NOMO-1 treated with dmso at 0.1 percent for 144 hours (cell line): ENCODE measurements at regions not wholly inside any gene's neighbourhood (a gene's known extent, or its start where the extent isn't known, plus 50 kb on each side); places are given as distances from the start of the nearest gene placed in this dataset.

Source experiments
- DNase-seq: peaks from one replicate; lab custom pipeline; 2025; ENCODE audit not compliant: unreplicated experiment; lab: John Stamatoyannopoulos, UW

- DNase-seq, result no peak
Measured at GRCh38 chr20:50311308-50312001, 120.8 kb downstream of the CEBPB start.

GRCh38 chr20:50312002-50312681 is 121.5 kb downstream of the CEBPB start:
- DNase-seq, result no peak

GRCh38 chr20:50312682-50313521 is 122.3 kb downstream of the CEBPB start:
- DNase-seq, result no peak

GRCh38 chr20:50313522-50313820 is 122.8 kb downstream of the CEBPB start:
- DNase-seq, result no peak

- DNase-seq, result no peak
Measured at GRCh38 chr20:50313827-50314677, 123.4 kb downstream of the CEBPB start.

- DNase-seq, result no peak
Measured at GRCh38 chr20:50314678-50315335, 124.2 kb downstream of the CEBPB start.

GRCh38 chr20:50315586-50316551 is 125.2 kb downstream of the CEBPB start:
- DNase-seq, result no peak

GRCh38 chr20:50317116-50317515 is 126.5 kb downstream of the CEBPB start:
- DNase-seq, result no peak

- no peak for DNase-seq
Measured at GRCh38 chr20:50317609-50318008, 127.0 kb downstream of the CEBPB start.

GRCh38 chr20:50318710-50319109 is 128.1 kb downstream of the CEBPB start:
- DNase-seq, result no peak

GRCh38 chr20:50320005-50320900 is 129.6 kb downstream of the CEBPB start:
- DNase-seq, result no peak

GRCh38 chr20:50320901-50321796 is 130.5 kb downstream of the CEBPB start:
- DNase-seq, result no peak

GRCh38 chr20:50321797-50322480 is 131.3 kb downstream of the CEBPB start:
- DNase-seq, result no peak

- no peak for DNase-seq
Measured at GRCh38 chr20:50322703-50323131, 132.1 kb downstream of the CEBPB start.

GRCh38 chr20:50323209-50323608 is 132.6 kb downstream of the CEBPB start:
- DNase-seq, result no peak
